Esophagus squamous epithelium (tissue), 5 donors: ENCODE measurements at regions not wholly inside any gene's neighbourhood (a gene's known extent, or its start where the extent isn't known, plus 50 kb on each side); places are given as distances from the start of the nearest gene placed in this dataset.

Experiments used
- DNase-seq: peaks from one replicate; lab custom pipeline; 2025; lab: John Stamatoyannopoulos, UW
- H3K27ac ChIP-seq, 4 donors: fragments of 200-600 bp; sonication (generic); one replicate each; pipeline ENCODE4 v1.5.1; 2016 to 2019; ENCODE audit warnings: mild to moderate bottlenecking in 1 of 4
- H3K27me3 ChIP-seq, 4 donors: fragments of 200-600 bp; sonication (generic); 1 replicate in 3 of 4; 2 replicates in 1 of 4; pipeline versions ENCODE4 v1.5.1 to v1.6.0; 2017 to 2021; ENCODE audit warnings: antibody characterized with exemption in 1 of 4
- H3K36me3 ChIP-seq, 3 donors: fragments of 200-600 bp; sonication (generic); one replicate each; pipeline ENCODE4 v1.5.1; 2016 to 2019
- H3K4me1 ChIP-seq, 3 donors: fragments of 200-600 bp; sonication (generic); one replicate each; pipeline ENCODE4 v1.5.1; 2017 to 2019
- H3K4me3 ChIP-seq, 4 donors: fragments of 200-600 bp; sonication (generic); 1 replicate in 3 of 4; 2 replicates in 1 of 4; pipeline ENCODE4 v1.5.1; 2016 to 2019; ENCODE audit warnings: mild to moderate bottlenecking in 2 of 4, moderate library complexity in 1 of 4
- H3K9me3 ChIP-seq, 3 donors: fragments of 200-600 bp; sonication (generic); one replicate each; pipeline ENCODE4 v1.5.1; 2016 to 2019
- POLR2A ChIP-seq, 4 donors: fragments of 450-650 bp; IDR thresholded peaks; one replicate each; pipeline ENCODE4 v1.6.1; 2017; ENCODE audit warnings: antibody characterized with exemption in 4 of 4, mild to moderate bottlenecking in 4 of 4, moderate library complexity in 3 of 4
- WGBS, 2 donors: methylation state at CpG; one replicate each; pipeline ENCODE4 v1.1.5; 2018; 5-methylcytosine and 5-hydroxymethylcytosine counted together
- intact Hi-C: fragments of 100-400 bp; cut with DNase I; formaldehyde crosslinking; loops from one replicate; pipeline ENCODE4 v1.15.0; 2022
- TF ChIP-seq, protein P1 (sequence below), 6 experiments: fragments of 450-650 bp in 4 of 6; fragments of 200-600 bp in 2 of 6; sonication (generic) in 2 of 6; IDR thresholded peaks; one replicate each; pipeline ENCODE4 v1.5.1; 2016 to 2019; ENCODE audit warnings: antibody characterized with exemption in 6 of 6, mild to moderate bottlenecking in 4 of 6, moderate library complexity in 4 of 6
- donor health status: DM: yes; HTN: yes; CAD: no.

- Histone ChIP-seq H3K9me3 (no peaks in the 10 kb centered on the region), H3K27me3 (no peaks in the 10 kb centered on the region), H3K4me3 (no peak overlapping the region), H3K36me3 (no peaks in the 10 kb centered on the region), H3K4me1 (no peaks in the 10 kb centered on the region), H3K27ac (peak overlapping the region in 1 of 4 donors; percentile 39)
- intact Hi-C loops, result no loop called here
- no peak for TF ChIP-seq POLR2A (IDR thresholded peaks at IDR 0.05)
- TF ChIP-seq, protein P1, sequence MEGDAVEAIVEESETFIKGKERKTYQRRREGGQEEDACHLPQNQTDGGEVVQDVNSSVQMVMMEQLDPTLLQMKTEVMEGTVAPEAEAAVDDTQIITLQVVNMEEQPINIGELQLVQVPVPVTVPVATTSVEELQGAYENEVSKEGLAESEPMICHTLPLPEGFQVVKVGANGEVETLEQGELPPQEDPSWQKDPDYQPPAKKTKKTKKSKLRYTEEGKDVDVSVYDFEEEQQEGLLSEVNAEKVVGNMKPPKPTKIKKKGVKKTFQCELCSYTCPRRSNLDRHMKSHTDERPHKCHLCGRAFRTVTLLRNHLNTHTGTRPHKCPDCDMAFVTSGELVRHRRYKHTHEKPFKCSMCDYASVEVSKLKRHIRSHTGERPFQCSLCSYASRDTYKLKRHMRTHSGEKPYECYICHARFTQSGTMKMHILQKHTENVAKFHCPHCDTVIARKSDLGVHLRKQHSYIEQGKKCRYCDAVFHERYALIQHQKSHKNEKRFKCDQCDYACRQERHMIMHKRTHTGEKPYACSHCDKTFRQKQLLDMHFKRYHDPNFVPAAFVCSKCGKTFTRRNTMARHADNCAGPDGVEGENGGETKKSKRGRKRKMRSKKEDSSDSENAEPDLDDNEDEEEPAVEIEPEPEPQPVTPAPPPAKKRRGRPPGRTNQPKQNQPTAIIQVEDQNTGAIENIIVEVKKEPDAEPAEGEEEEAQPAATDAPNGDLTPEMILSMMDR (IDR thresholded peaks at IDR 0.05), result no peak
- WGBS, 2 donors, result 80 to 100% methylated on average over 1 of the region's 1 CpG
- DNase-seq, result no peak
Measured at GRCh38 chr3:106510206-106510605, 641.4 kb upstream of the CBLB start.

DNA sequence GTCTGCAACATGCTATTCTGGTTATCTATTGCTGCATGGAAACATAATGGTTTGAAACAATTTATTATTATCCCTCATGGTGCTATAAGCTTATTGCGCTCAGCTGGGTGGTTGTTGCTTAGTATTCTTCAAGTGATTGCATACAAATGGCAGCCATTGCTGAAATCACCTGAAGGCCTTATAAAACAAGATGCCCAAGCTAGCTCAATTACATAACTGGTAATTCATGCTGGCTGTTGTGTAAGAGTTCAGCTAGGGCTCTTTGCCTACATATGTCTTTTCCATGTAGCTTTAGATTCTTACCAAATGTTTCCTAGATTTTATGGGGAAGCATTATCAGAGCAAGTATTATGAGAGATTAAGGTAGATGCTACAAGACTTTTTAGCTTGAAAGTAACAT lies 644.0 kb upstream of the CBLB start:
- intact Hi-C loops, result no loop called here
- WGBS, 2 donors, result 86 to 100% methylated on average over 1 of the region's 1 CpG
- no peak overlapping the region for H3K27ac ChIP-seq

DNA sequence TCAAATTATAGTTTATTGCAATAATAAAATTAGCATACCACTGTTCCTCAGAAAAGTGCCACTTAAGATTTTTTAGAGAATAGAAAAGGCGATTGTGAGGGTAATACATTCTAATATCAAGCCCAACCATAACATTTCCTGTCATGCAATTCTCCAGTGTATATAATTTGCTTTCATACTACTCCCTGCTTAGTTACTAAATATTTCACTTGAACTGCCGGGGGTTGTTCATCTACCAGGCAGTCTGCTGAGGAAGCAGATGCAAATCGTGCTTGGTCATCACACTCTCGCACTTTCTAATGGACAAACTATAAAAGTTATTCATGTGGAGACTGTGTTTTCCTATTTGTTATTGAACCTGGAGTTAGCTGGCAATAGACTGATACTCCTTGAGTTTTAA lies 645.6 kb upstream of the CBLB start:
- Histone ChIP-seq H3K4me3 (no peak overlapping the region), H3K4me1 (no peaks in the 10 kb centered on the region), H3K27me3 (no peaks in the 10 kb centered on the region), H3K36me3 (no peaks in the 10 kb centered on the region), H3K9me3 (no peaks in the 10 kb centered on the region), H3K27ac (no peak overlapping the region)
- no peak for TF ChIP-seq POLR2A (IDR thresholded peaks at IDR 0.05)
- TF ChIP-seq, protein P1 (IDR thresholded peaks at IDR 0.05), result no peak
- DNase-seq, result no peak
- WGBS, 2 donors, result 56 to 74% methylated on average over 4 of the region's 4 CpGs
- intact Hi-C loops, result no loop called here

More for the DNA sequence above, 644.0 kb upstream of the CBLB start:
- H3K4me1 ChIP-seq, result no peaks in the 10 kb centered on the region
- no peak for DNase-seq
- H3K36me3 ChIP-seq, result no peaks in the 10 kb centered on the region
- TF ChIP-seq POLR2A (IDR thresholded peaks at IDR 0.05), result no peak
- TF ChIP-seq, protein P1 (IDR thresholded peaks at IDR 0.05), result no peak
- H3K9me3 ChIP-seq, result no peaks in the 10 kb centered on the region
- H3K27me3 ChIP-seq, result no peaks in the 10 kb centered on the region
- H3K4me3 ChIP-seq, result no peak overlapping the region

DNA sequence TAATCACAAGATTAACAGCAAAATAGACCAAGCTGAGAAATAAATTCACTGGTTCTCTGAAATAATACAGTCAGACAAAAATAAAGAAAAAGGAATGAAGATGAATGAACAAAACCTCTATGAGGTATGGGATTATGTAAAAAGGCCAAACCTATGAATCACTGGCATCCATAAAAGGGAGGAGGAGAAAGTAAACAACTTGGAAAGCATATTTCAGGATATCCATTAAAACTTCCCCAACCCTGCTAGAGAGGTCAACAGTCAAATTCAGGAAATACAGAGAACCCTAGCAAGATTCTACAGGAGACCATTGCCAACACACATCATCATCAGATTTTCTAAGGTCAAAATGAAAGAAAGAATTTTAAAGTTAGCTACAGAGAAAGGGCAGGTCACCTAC lies 649.7 kb upstream of the CBLB start:
- no peak overlapping the region for H3K27ac ChIP-seq
- H3K36me3 ChIP-seq, result no peaks in the 10 kb centered on the region
- intact Hi-C loops, result no loop called here
- no peak for TF ChIP-seq POLR2A (IDR thresholded peaks at IDR 0.05)
- TF ChIP-seq, protein P1 (IDR thresholded peaks at IDR 0.05), result no peak
- no peak for DNase-seq
- no peaks in the 10 kb centered on the region for H3K27me3 ChIP-seq
- H3K9me3 ChIP-seq, result no peaks in the 10 kb centered on the region
- H3K4me1 ChIP-seq, result no peaks in the 10 kb centered on the region
- H3K4me3 ChIP-seq, result no peak overlapping the region

- H3K27me3 ChIP-seq, result no peaks in the 10 kb centered on the region
- H3K4me1 ChIP-seq, result no peaks in the 10 kb centered on the region
- no peak overlapping the region for H3K27ac ChIP-seq
- WGBS, 2 donors, result 74 to 78% methylated on average over 4 of the region's 4 CpGs
- intact Hi-C loops, result no loop called here
- no peaks in the 10 kb centered on the region for H3K36me3 ChIP-seq
- no peaks in the 10 kb centered on the region for H3K9me3 ChIP-seq
- TF ChIP-seq POLR2A (IDR thresholded peaks at IDR 0.05), result no peak
- TF ChIP-seq, protein P1 (IDR thresholded peaks at IDR 0.05), result no peak
- DNase-seq, result no peak
- H3K4me3 ChIP-seq, result no peak overlapping the region
Measured at GRCh38 chr3:106522397-106522796, 653.6 kb upstream of the CBLB start.
